ENCODE measurements at regions not wholly inside any gene's neighbourhood (a gene's known extent, or its start where the extent isn't known, plus 50 kb on each side); places are given as distances from the start of the nearest gene placed in this dataset.

- ATAC-seq = peak; percentile 91
Measured at GRCh38 chr13:48892053-48892687, 83.5 kb upstream of the FNDC3A start.

- no peak for ATAC-seq
Measured at GRCh38 chr13:48892688-48893075, 83.0 kb upstream of the FNDC3A start.

GRCh38 chr13:48896312-48896711, 79.4 kb upstream of the FNDC3A start:
- no peak for ATAC-seq

- ATAC-seq = no peak
Measured at GRCh38 chr13:48901781-48902180, 73.9 kb upstream of the FNDC3A start.

GRCh38 chr13:48902368-48902767, 73.3 kb upstream of the FNDC3A start:
- ATAC-seq = no peak

- ATAC-seq = no peak
Measured at GRCh38 chr13:48904668-48905290, 70.9 kb upstream of the FNDC3A start.

- ATAC-seq = no peak
Measured at GRCh38 chr13:48906200-48906599, 69.5 kb upstream of the FNDC3A start.

- no peak for ATAC-seq
Measured at GRCh38 chr13:48908381-48909055, 67.2 kb upstream of the FNDC3A start.

GRCh38 chr13:48909056-48909389, 66.7 kb upstream of the FNDC3A start:
- ATAC-seq = no peak

- ATAC-seq = no peak
Measured at GRCh38 chr13:48910686-48911085, 65.0 kb upstream of the FNDC3A start.

GRCh38 chr13:48919751-48920150, 56.0 kb upstream of the FNDC3A start:
- no peak for ATAC-seq

- ATAC-seq = no peak
Measured at GRCh38 chr13:48920730-48921129, 55.0 kb upstream of the FNDC3A start.

GRCh38 chr13:48923376-48923775, 52.3 kb upstream of the FNDC3A start:
- no peak for ATAC-seq

GRCh38 chr13:48925001-48925400, 50.7 kb upstream of the FNDC3A start:
- no peak for ATAC-seq

All from esophagus mucosa (tissue), 1 donor.